Endothelial cell of umbilical vein (primary cell): ENCODE measurements at regions not wholly inside any gene's neighbourhood (a gene's known extent, or its start where the extent isn't known, plus 50 kb on each side); places are given as distances from the start of the nearest gene placed in this dataset.

Experiments used
- BruUV-seq: library from RNA; stranded (reverse); fragments of 400-500 nt; replicated peaks from 2 replicates; lab custom pipeline; 2021; lab: Mats Ljungman, UMichigan
- CTCF ChIA-PET: fragments of 300-600, 350-600 bp; sonication (Branson Sonifier 250); formaldehyde crosslinking; loops from one replicate; lab custom pipeline; 2021; ENCODE audit warnings: antibody characterized with exemption, inconsistent platforms; lab: Charles Lee
- POLR2A ChIA-PET: fragments of 300-600, 350-600 bp; sonication (Branson Sonifier 250); formaldehyde crosslinking; loops from one replicate; lab custom pipeline; 2021; ENCODE audit warnings: antibody characterized with exemption, inconsistent platforms; lab: Charles Lee
- DNase-seq: peaks from one replicate; pipeline ENCODE4 v3.0.0-alpha.2; 2011; ENCODE audit warnings: low read depth, low spot score
- FAIRE-seq: peaks from 2 replicates; lab custom pipeline; 2011; peaks lifted over from hg19 to GRCh38; lab: Jason Lieb, UNC
- H2AFZ ChIP-seq: 2 replicates; pipeline ENCODE4 v1.6.0; 2012; ENCODE audit warnings: low read depth, low read length, control low read depth, inconsistent platforms
- H3K27ac ChIP-seq: 2 replicates; pipeline ENCODE4 v1.5.1; 2011; ENCODE audit warnings: low read depth, mild to moderate bottlenecking, control low read depth, low read length, moderate library complexity; ENCODE audit not compliant: insufficient read depth
- H3K27me3 ChIP-seq, 2 experiments: 2 replicates each; pipeline versions ENCODE4 v1.6.0 to v1.6.1; 2011; ENCODE audit warnings: low read length in 2 of 2, mixed read lengths in 1 of 2; ENCODE audit not compliant: control insufficient read depth in 2 of 2, insufficient read depth in 2 of 2
- H3K36me3 ChIP-seq, 2 experiments: 2 replicates in 1 of 2; 3 replicates in 1 of 2; pipeline ENCODE4 v1.5.1; 2011; ENCODE audit warnings: low read length in 2 of 2, mild to moderate bottlenecking in 1 of 2, moderate library complexity in 1 of 2; ENCODE audit not compliant: control insufficient read depth in 2 of 2, insufficient read depth in 2 of 2; ENCODE audit errors: extremely low read depth in 1 of 2
- H3K4me1 ChIP-seq: 3 replicates; pipeline ENCODE4 v1.5.1; 2011; ENCODE audit warnings: mild to moderate bottlenecking, low read length; ENCODE audit not compliant: control insufficient read depth, insufficient read depth; ENCODE audit errors: extremely low read depth
- H3K4me2 ChIP-seq: 2 replicates; pipeline ENCODE4 v1.6.1; 2011; ENCODE audit warnings: low read length, control low read depth, mixed read lengths; ENCODE audit not compliant: insufficient read depth
- H3K4me3 ChIP-seq, 3 experiments: fragments of 200-600 bp in 1 of 3; sonication (generic), shearing (Covaris generic) in 1 of 3; replicated peaks in 1 of 3; 2 replicates each; pipeline ENCODE4 v1.5.1; 2011 to 2016; ENCODE audit warnings: control low read depth in 3 of 3, low read length in 3 of 3, mild to moderate bottlenecking in 2 of 3, inconsistent platforms in 1 of 3, low read depth in 1 of 3, moderate library complexity in 1 of 3; ENCODE audit not compliant: insufficient read depth in 1 of 3
- H3K79me2 ChIP-seq: 2 replicates; pipeline ENCODE4 v1.6.0; 2012; ENCODE audit warnings: low read length, inconsistent platforms; ENCODE audit not compliant: control insufficient read depth, insufficient read depth
- H3K9ac ChIP-seq: replicated peaks from 2 replicates; pipeline ENCODE3; 2011; ENCODE audit warnings: low read length, control low read depth; ENCODE audit not compliant: insufficient read depth; ENCODE audit errors: extremely low read depth
- H3K9me1 ChIP-seq: replicated peaks from 3 replicates; pipeline ENCODE4 v1.6.0; 2011; ENCODE audit warnings: mild to moderate bottlenecking, low read length; ENCODE audit not compliant: control insufficient read depth, insufficient read depth; ENCODE audit errors: extremely low read depth
- H3K9me3 ChIP-seq: replicated peaks from 2 replicates; pipeline ENCODE4 v1.5.1; 2012; ENCODE audit warnings: low read length, inconsistent platforms; ENCODE audit not compliant: control insufficient read depth, insufficient read depth
- H4K20me1 ChIP-seq: replicated peaks from 2 replicates; pipeline ENCODE3; 2011; ENCODE audit warnings: mild to moderate bottlenecking, low read length; ENCODE audit not compliant: control insufficient read depth, insufficient read depth; ENCODE audit errors: extremely low read depth
- EZH2 ChIP-seq: IDR thresholded peaks from 2 replicates; pipeline ENCODE4 v1.6.1; 2012; ENCODE audit warnings: borderline replicate concordance, low read depth, mild to moderate bottlenecking, moderate library complexity, low read length, inconsistent platforms; ENCODE audit not compliant: severe bottlenecking
- MYC ChIP-seq: IDR thresholded peaks from one replicate; pipeline ENCODE4 v1.6.1; 2011; ENCODE audit warnings: mild to moderate bottlenecking, low read depth, low read length
- POLR2A ChIP-seq: IDR thresholded peaks from 2 replicates; pipeline ENCODE4 v1.6.1; 2012; ENCODE audit warnings: low read depth, mild to moderate bottlenecking, control low read depth, low read length
- dilution Hi-C: fragments of 300-500 bp; cut with MboI; formaldehyde crosslinking; loops from one replicate; pipeline ENCODE4 v1.15.0; 2019; ENCODE audit warnings: low sequenced_read_pairs; ENCODE audit not compliant: extremely low pct_ligation_motif_present
- intact Hi-C: fragments of 100-400 bp; cut with micrococcal nuclease; formaldehyde crosslinking; loops from one replicate; pipeline ENCODE4 v1.10.0; 2022
- TF ChIP-seq, protein P1 (sequence below): IDR thresholded peaks from 2 replicates; pipeline ENCODE4 v1.6.1; 2011; ENCODE audit not compliant: insufficient read depth, insufficient read length
- TF ChIP-seq, protein P2 (sequence below), 2 donors: IDR thresholded peaks; 1 replicate in 1 of 2; 2 replicates in 1 of 2; pipeline ENCODE4 v1.5.1; 2011; ENCODE audit warnings: low read length in 2 of 2, mild to moderate bottlenecking in 2 of 2, moderate library complexity in 2 of 2, control low read depth in 1 of 2, inconsistent platforms in 1 of 2, low read depth in 1 of 2; ENCODE audit not compliant: insufficient read depth in 1 of 2; ENCODE audit errors: extremely low read depth in 1 of 2

DNA sequence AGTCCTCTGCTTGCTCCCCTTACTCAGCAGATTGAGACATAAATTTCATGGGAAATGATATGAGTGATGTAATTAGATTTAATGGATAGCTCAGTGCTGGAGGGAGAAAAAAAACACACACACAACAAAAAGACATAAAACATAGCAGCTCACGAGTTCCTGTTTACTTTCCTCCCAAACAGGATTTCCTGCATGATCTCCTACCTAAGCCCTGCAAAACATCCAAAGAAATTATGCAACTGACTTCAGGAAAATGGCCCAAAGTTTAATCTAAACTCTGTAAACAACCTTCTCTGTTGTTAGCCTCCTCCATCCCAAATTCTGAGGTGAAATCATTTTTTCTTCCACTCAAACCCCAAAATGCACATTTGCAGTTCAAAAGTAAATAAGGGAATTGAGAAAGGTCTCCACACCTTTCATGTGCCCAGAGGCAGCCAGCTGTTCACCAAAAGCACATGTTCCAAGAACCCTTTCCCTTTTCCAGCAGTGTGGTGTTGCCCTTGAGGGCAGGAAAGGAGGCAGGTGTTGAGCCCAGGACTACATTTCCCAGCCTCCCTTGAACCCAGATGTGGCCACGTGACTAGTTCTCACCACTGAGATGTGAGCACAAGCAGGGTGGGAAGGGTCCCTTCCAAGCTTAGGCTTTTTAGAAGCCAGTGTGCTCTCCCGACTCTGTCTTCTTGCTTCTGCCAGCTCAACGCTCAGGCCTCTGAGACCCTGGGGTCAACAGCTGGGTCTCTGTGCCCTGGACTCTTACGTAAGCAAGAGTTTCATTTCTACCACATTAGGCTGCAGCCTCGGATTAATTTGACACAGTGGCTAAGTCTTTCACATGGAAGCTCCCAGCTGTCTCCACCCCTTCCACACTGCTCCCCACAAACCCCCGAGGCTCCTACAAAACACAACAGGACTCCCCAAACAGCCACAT is 301.2 kb downstream of the CTTN start:
- no peaks in the 10 kb centered on the region for H3K9me3 ChIP-seq
- ChIA-PET CTCF (no interaction called here), POLR2A (interaction anchor here (0.7 kb wide), 1 partner anchor 76 kb away, joined by 3 read pairs; no protein-coding TSS in a partner anchor)
- H3K4me2 ChIP-seq, result no peak overlapping the region
- H3K4me3 ChIP-seq, result no peak overlapping the region
- TF ChIP-seq MYC, result no peak
- no peaks in the 10 kb centered on the region for H3K79me2 ChIP-seq
- no peaks in the 10 kb centered on the region for H4K20me1 ChIP-seq
- no peak overlapping the region for H3K9ac ChIP-seq
- FAIRE-seq (no peak), DNase-seq (no peak)
- intact Hi-C loops (no loop called here), dilution Hi-C loops (no loop called here)
- no peak overlapping the region for H3K27ac ChIP-seq
- H2AFZ ChIP-seq, result no peak overlapping the region
- BruUV-seq, result no TSS peak
- no peaks in the 10 kb centered on the region for H3K9me1 ChIP-seq
- no peaks in the 10 kb centered on the region for H3K4me1 ChIP-seq
- H3K36me3 ChIP-seq, result no peaks in the 10 kb centered on the region
- no peaks in the 10 kb centered on the region for H3K27me3 ChIP-seq

DNA sequence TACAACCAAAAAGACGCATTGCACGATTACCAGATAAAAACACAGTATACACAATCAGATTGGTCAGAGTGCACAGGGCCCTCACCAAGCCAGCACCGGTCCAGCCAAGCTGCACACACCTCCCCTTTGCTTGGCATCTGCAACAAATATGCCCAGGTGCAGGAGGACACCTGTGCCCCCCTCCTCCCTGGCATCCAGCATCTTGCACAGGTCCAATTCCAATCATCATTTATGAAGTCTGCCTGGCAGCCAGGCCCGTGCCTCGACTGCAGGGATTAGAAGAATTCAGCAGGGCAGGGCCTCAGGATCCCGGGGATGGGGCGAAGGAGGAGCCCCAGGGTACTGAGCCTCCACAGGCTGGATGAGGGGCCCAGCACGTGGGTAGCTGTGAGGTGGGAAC is 302.1 kb downstream of the CTTN start:
- Histone ChIP-seq H3K4me1 (no peaks in the 10 kb centered on the region), H3K27ac (no peak overlapping the region), H4K20me1 (no peaks in the 10 kb centered on the region), H3K4me3 (no peak overlapping the region), H2AFZ (no peak overlapping the region), H3K9me1 (no peaks in the 10 kb centered on the region), H3K27me3 (no peaks in the 10 kb centered on the region), H3K9me3 (no peaks in the 10 kb centered on the region), H3K79me2 (no peaks in the 10 kb centered on the region), H3K9ac (no peak overlapping the region), H3K36me3 (no peaks in the 10 kb centered on the region), H3K4me2 (no peak overlapping the region)
- intact Hi-C loops, result no loop called here
- ChIA-PET POLR2A (no interaction called here), CTCF (no interaction called here)
- DNase-seq (no peak), FAIRE-seq (no peak)
- no TSS peak for BruUV-seq
- TF ChIP-seq POLR2A (no peak), EZH2 (no peak)
- TF ChIP-seq, protein P1, sequence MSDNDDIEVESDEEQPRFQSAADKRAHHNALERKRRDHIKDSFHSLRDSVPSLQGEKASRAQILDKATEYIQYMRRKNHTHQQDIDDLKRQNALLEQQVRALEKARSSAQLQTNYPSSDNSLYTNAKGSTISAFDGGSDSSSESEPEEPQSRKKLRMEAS, result no peak
- TF ChIP-seq, protein P2, sequence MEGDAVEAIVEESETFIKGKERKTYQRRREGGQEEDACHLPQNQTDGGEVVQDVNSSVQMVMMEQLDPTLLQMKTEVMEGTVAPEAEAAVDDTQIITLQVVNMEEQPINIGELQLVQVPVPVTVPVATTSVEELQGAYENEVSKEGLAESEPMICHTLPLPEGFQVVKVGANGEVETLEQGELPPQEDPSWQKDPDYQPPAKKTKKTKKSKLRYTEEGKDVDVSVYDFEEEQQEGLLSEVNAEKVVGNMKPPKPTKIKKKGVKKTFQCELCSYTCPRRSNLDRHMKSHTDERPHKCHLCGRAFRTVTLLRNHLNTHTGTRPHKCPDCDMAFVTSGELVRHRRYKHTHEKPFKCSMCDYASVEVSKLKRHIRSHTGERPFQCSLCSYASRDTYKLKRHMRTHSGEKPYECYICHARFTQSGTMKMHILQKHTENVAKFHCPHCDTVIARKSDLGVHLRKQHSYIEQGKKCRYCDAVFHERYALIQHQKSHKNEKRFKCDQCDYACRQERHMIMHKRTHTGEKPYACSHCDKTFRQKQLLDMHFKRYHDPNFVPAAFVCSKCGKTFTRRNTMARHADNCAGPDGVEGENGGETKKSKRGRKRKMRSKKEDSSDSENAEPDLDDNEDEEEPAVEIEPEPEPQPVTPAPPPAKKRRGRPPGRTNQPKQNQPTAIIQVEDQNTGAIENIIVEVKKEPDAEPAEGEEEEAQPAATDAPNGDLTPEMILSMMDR (IDR thresholded peaks at IDR 0.05; ENCODE audit: extremely low read depth in 1 of 2, insufficient read depth in 1 of 2, low read depth in 1 of 2, low read length in 2 of 2), result no peak
- dilution Hi-C loops, result no loop called here
